ENCODE measurements at regions not wholly inside any gene's neighbourhood (a gene's known extent, or its start where the extent isn't known, plus 50 kb on each side); places are given as distances from the start of the nearest gene placed in this dataset.

- no peak for DNase-seq (ENCODE audit: low read depth)
- no peak overlapping the region for H3K4me3 ChIP-seq (ENCODE audit: low read depth, low read length)
- TF ChIP-seq, protein P1, sequence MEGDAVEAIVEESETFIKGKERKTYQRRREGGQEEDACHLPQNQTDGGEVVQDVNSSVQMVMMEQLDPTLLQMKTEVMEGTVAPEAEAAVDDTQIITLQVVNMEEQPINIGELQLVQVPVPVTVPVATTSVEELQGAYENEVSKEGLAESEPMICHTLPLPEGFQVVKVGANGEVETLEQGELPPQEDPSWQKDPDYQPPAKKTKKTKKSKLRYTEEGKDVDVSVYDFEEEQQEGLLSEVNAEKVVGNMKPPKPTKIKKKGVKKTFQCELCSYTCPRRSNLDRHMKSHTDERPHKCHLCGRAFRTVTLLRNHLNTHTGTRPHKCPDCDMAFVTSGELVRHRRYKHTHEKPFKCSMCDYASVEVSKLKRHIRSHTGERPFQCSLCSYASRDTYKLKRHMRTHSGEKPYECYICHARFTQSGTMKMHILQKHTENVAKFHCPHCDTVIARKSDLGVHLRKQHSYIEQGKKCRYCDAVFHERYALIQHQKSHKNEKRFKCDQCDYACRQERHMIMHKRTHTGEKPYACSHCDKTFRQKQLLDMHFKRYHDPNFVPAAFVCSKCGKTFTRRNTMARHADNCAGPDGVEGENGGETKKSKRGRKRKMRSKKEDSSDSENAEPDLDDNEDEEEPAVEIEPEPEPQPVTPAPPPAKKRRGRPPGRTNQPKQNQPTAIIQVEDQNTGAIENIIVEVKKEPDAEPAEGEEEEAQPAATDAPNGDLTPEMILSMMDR (IDR thresholded peaks at IDR 0.05; ENCODE audit: insufficient read depth, low read depth, low read length), result no peak
Measured at GRCh38 chr5:154562244-154562880, 84.3 kb upstream of the HAND1 start.

DNA sequence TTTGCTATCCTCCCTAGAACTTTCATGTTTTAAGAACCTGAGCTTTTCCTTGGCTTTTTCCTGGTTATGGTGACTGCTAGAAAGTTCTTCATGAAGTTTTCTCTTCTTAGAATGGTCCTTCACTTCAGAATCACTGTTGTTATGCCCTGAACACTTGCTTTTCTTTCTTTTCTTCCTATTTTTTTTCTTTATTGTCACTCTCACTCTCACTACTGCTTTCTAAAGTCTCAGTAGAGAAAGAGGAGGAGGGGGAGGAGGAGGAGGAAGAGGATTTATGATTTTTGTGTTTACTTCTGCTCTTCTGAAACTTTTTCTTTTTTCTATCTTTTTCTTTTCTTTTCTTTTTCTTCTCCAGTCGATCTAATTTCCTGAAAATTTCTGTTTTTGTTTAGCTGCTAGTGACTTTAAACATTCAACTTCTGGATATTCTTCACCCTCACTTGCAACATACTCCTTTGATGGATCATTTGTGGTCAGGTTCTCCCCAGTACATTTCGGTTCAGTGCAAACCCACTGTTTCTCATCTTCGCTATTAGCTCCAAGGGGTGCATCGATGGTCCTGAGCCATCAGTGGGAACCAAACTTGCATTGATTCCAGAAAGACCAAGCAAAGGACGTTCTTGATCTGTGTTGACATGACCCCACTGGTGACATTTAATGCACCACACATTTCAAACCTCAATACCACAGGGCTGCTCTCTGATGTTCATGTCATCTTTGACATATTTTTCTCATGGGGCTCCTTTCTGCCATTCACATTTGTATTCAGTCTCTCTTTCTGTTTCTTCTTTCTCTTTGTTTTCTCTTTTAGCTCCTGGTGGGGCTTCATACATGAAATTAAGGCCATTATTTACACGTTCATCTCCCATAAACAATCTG is 81.6 kb upstream of the HAND1 start:
- no peak for DNase-seq (ENCODE audit: low read depth)
- TF ChIP-seq, protein P1 (IDR thresholded peaks at IDR 0.05; ENCODE audit: insufficient read depth, low read depth, low read length), result no peak
- H3K4me3 ChIP-seq (ENCODE audit: low read depth, low read length), result no peak overlapping the region

DNA sequence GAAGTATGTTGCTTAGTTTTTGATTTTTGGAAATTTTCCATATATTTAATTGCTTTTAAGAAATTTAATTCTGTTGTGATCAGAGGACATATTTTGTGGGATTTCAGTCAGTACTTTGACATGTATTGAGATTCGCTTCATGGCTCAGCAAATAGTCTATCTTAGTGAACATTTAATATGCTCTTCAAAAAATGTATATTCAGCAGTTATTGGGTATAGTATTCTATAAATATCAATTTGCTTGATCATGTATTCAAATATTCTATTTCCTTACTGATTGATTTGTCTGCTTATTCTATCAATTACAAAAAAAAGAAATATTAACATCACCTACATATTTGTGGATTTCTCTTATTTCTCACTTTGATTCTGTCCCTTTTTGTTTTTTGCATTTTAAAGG is 79.5 kb upstream of the HAND1 start:
- TF ChIP-seq, protein P1 (IDR thresholded peaks at IDR 0.05; ENCODE audit: insufficient read depth, low read depth, low read length), result no peak
- DNase-seq (ENCODE audit: low read depth), result no peak

DNA sequence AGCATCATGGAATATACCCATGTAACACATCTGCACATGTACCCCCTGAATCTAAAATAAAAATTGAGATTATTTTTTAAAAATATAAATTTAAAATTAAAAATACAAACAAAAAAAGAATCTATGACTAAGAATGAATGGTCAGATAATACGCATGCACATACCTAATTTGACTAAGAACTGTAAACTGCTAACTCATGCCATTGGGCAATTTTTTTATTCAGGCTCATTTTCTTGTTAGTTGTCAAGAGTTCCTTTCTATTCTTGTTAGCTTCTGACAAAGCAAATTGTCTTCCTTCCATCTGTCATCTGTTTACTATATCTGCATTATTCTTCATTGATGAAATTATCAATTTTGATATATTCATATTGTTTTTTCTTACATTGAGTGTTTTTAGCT is 69.5 kb upstream of the HAND1 start:
- H3K4me3 ChIP-seq (ENCODE audit: low read depth, low read length), result no peak overlapping the region
- TF ChIP-seq, protein P1 (IDR thresholded peaks at IDR 0.05; ENCODE audit: insufficient read depth, low read depth, low read length), result no peak
- DNase-seq (ENCODE audit: low read depth), result no peak

More for the DNA sequence above, 79.5 kb upstream of the HAND1 start:
- H3K4me3 ChIP-seq (ENCODE audit: low read depth, low read length), result no peak overlapping the region

DNA sequence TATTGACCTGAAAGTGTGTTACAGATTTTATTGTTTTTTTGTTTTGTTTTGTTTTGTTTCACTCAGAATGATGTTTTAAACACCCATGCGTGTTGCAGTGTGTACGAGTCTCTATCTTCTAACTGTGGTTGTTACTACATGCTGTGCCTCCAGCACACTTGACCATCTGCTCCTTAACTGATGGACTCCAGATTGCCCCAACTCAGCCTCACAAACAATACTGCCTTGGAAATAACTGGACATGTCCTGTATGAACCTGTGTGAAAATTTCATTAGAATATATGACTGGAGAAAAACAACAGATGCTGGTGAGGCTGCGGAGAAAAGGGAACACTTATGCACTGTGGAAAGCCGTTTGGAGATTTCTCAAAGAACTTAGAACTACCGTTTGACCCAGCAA is 68.7 kb upstream of the HAND1 start:
- no peak for DNase-seq (ENCODE audit: low read depth)
- H3K4me3 ChIP-seq (ENCODE audit: low read depth, low read length), result no peak overlapping the region
- TF ChIP-seq, protein P1 (IDR thresholded peaks at IDR 0.05; ENCODE audit: insufficient read depth, low read depth, low read length), result no peak

- TF ChIP-seq, protein P1 (IDR thresholded peaks at IDR 0.05; ENCODE audit: insufficient read depth, low read depth, low read length), result no peak
- H3K4me3 ChIP-seq (ENCODE audit: low read depth, low read length), result no peak overlapping the region
Measured at GRCh38 chr5:154544646-154545045, 66.6 kb upstream of the HAND1 start.

More at GRCh38 chr5:154544646-154545045, 66.6 kb upstream of the HAND1 start:
- DNase-seq (ENCODE audit: low read depth), result no peak
